ENCODE measurements at regions not wholly inside any gene's neighbourhood (a gene's known extent, or its start where the extent isn't known, plus 50 kb on each side); places are given as distances from the start of the nearest gene placed in this dataset.

DNA sequence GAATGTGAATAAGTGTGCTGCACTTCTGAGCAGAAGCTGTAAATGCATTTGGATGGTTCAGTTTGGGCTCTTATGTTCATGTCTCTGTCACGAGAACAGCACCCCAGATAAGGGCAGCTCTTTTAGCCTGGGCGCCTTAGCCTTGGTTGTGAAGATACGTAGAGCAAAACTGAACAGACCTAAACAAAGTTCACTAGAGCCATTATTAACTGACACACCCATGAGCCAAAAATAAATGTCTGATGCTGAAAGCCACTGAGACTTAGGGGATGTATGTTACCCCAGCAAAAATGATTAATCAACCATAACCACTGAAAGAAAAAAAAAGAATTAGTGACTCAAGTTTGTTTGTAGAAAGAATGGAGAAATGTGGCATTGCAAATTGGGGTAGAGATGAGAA lies 343.4 kb downstream of the BCAT1 start:
- 45% methylated on average over 3 of the region's 3 CpGs for WGBS (ENCODE audit: low lambda C conversion rate, missing lambda C conversion rate)
- Histone ChIP-seq H3K9me3 (ENCODE audit: low read depth) (no peaks in the 10 kb centered on the region), H3K9me2 (replicated peaks; ENCODE audit: insufficient read depth) (no peaks in the 10 kb centered on the region), H2AFZ (no peak overlapping the region), H4K20me1 (ENCODE audit: insufficient read depth, poor library complexity, severe bottlenecking) (no peaks in the 10 kb centered on the region), H3K27me3 (no peaks in the 10 kb centered on the region), H3K79me2 (no peaks in the 10 kb centered on the region), H3K4me3 (no peak overlapping the region), H3K4me1 (ENCODE audit: insufficient read depth) (no peaks in the 10 kb centered on the region), H3K27ac (no peak overlapping the region), H3K4me2 (no peak overlapping the region), H3K36me3 (replicated peaks; ENCODE audit: insufficient read depth, low read depth) (no peaks in the 10 kb centered on the region)
- TF ChIP-seq EZH2 (IDR thresholded peaks at IDR 0.05; ENCODE audit: borderline replicate concordance): no peak
- TF ChIP-seq EZH2phosphoT487 (IDR thresholded peaks at IDR 0.05; ENCODE audit: low read depth, severe bottlenecking, unreplicated experiment): no peak
- TF ChIP-seq, protein P1, sequence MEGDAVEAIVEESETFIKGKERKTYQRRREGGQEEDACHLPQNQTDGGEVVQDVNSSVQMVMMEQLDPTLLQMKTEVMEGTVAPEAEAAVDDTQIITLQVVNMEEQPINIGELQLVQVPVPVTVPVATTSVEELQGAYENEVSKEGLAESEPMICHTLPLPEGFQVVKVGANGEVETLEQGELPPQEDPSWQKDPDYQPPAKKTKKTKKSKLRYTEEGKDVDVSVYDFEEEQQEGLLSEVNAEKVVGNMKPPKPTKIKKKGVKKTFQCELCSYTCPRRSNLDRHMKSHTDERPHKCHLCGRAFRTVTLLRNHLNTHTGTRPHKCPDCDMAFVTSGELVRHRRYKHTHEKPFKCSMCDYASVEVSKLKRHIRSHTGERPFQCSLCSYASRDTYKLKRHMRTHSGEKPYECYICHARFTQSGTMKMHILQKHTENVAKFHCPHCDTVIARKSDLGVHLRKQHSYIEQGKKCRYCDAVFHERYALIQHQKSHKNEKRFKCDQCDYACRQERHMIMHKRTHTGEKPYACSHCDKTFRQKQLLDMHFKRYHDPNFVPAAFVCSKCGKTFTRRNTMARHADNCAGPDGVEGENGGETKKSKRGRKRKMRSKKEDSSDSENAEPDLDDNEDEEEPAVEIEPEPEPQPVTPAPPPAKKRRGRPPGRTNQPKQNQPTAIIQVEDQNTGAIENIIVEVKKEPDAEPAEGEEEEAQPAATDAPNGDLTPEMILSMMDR (IDR thresholded peaks at IDR 0.05; ENCODE audit: poor library complexity): no peak
- no peak for DNase-seq (ENCODE audit: low spot score)

DNA sequence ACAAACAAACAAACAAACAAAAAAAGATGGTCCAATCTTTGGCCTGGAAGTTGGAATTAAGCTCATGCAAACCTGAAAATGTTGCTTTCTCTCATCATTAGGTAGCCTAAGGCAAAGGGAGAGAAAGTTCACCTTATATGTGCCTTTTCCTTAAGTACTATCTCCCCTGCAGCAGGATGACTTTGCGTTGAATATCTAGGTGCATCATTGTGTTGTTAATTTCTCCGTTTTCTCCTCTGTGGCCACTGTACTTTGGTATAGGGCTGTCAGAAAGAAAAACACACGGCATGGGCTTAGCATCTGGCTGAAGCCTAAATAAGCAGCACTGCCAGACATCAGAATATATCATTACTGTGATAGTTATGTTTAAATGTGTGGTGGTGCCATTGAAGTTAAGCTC lies 345.5 kb downstream of the BCAT1 start:
- H4K20me1 ChIP-seq (ENCODE audit: insufficient read depth, poor library complexity, severe bottlenecking): no peaks in the 10 kb centered on the region
- no peak overlapping the region for H2AFZ ChIP-seq
- H3K4me2 ChIP-seq: no peak overlapping the region
- H3K9me2 ChIP-seq (replicated peaks; ENCODE audit: insufficient read depth): no peaks in the 10 kb centered on the region
- no peaks in the 10 kb centered on the region for H3K27me3 ChIP-seq
- TF ChIP-seq EZH2phosphoT487 (IDR thresholded peaks at IDR 0.05; ENCODE audit: low read depth, severe bottlenecking, unreplicated experiment) (no peak), EZH2 (IDR thresholded peaks at IDR 0.05; ENCODE audit: borderline replicate concordance) (no peak)
- TF ChIP-seq, protein P1 (IDR thresholded peaks at IDR 0.05; ENCODE audit: poor library complexity): no peak
- no peaks in the 10 kb centered on the region for H3K79me2 ChIP-seq
- H3K4me1 ChIP-seq (ENCODE audit: insufficient read depth): no peaks in the 10 kb centered on the region
- H3K36me3 ChIP-seq (replicated peaks; ENCODE audit: insufficient read depth, low read depth): no peaks in the 10 kb centered on the region
- no peak overlapping the region for H3K4me3 ChIP-seq
- 63% methylated on average over 3 of the region's 3 CpGs for WGBS (ENCODE audit: low lambda C conversion rate, missing lambda C conversion rate)
- no peaks in the 10 kb centered on the region for H3K9me3 ChIP-seq (ENCODE audit: low read depth)
- no peak for DNase-seq (ENCODE audit: low spot score)
- no peak overlapping the region for H3K27ac ChIP-seq

DNA sequence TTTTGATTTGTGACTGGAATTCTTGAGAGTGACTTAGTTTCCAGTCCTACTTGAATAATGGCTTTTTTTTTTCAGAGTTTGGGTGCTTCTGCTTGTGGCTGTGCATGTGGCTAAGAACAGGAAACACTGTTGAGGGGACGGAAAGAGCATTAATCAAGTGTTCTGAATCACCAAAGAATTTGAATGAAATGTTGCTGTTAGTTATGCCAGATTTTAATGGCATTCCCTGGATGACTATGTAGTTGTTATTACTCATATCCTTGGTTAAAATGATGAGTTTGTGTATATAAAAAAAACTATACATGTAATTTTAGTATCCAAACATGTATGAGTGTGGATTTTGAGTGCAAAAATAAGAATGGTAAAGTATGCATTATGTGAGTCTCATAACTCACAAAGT lies 347.9 kb downstream of the BCAT1 start:
- 72% methylated on average over 1 of the region's 1 CpG for WGBS (ENCODE audit: low lambda C conversion rate, missing lambda C conversion rate)
- Histone ChIP-seq H3K4me1 (ENCODE audit: insufficient read depth) (no peaks in the 10 kb centered on the region), H3K27ac (no peak overlapping the region)

More for the DNA sequence above, 347.9 kb downstream of the BCAT1 start:
- no peaks in the 10 kb centered on the region for H3K9me2 ChIP-seq (replicated peaks; ENCODE audit: insufficient read depth)
- no peak for DNase-seq (ENCODE audit: low spot score)
- no peaks in the 10 kb centered on the region for H4K20me1 ChIP-seq (ENCODE audit: insufficient read depth, poor library complexity, severe bottlenecking)
- H3K36me3 ChIP-seq (replicated peaks; ENCODE audit: insufficient read depth, low read depth): no peaks in the 10 kb centered on the region
- H3K27me3 ChIP-seq: no peaks in the 10 kb centered on the region
- no peaks in the 10 kb centered on the region for H3K9me3 ChIP-seq (ENCODE audit: low read depth)
- no peak for TF ChIP-seq EZH2 (IDR thresholded peaks at IDR 0.05; ENCODE audit: borderline replicate concordance)
- TF ChIP-seq, protein P1 (IDR thresholded peaks at IDR 0.05; ENCODE audit: poor library complexity): no peak
- TF ChIP-seq EZH2phosphoT487 (IDR thresholded peaks at IDR 0.05; ENCODE audit: low read depth, severe bottlenecking, unreplicated experiment): no peak
- no peak overlapping the region for H3K4me3 ChIP-seq
- H3K79me2 ChIP-seq: no peaks in the 10 kb centered on the region
- no peak overlapping the region for H3K4me2 ChIP-seq
- H2AFZ ChIP-seq: no peak overlapping the region
